Adrenal gland (tissue), 5 donors: ENCODE measurements at regions not wholly inside any gene's neighbourhood (a gene's known extent, or its start where the extent isn't known, plus 50 kb on each side); places are given as distances from the start of the nearest gene placed in this dataset.

Experiments used
- POLR2A ChIP-seq, 2 donors: fragments of 450-650 bp; IDR thresholded peaks; one replicate each; pipeline ENCODE4 v1.6.1; 2017; ENCODE audit warnings: antibody characterized with exemption in 2 of 2, mild to moderate bottlenecking in 2 of 2, moderate library complexity in 1 of 2
- TF ChIP-seq, protein P1 (sequence below), 6 experiments: fragments of 450-650 bp in 4 of 6; fragments of 200-600 bp in 2 of 6; sonication (generic) in 1 of 6; IDR thresholded peaks; 1 replicate in 5 of 6; 2 replicates in 1 of 6; pipeline versions ENCODE4 v1.5.1 to v1.8.0; 2016 to 2021; ENCODE audit warnings: antibody characterized with exemption in 6 of 6, mild to moderate bottlenecking in 2 of 6, moderate library complexity in 1 of 6
- donor health status: DM: no; HTN: no; CAD: no.

DNA sequence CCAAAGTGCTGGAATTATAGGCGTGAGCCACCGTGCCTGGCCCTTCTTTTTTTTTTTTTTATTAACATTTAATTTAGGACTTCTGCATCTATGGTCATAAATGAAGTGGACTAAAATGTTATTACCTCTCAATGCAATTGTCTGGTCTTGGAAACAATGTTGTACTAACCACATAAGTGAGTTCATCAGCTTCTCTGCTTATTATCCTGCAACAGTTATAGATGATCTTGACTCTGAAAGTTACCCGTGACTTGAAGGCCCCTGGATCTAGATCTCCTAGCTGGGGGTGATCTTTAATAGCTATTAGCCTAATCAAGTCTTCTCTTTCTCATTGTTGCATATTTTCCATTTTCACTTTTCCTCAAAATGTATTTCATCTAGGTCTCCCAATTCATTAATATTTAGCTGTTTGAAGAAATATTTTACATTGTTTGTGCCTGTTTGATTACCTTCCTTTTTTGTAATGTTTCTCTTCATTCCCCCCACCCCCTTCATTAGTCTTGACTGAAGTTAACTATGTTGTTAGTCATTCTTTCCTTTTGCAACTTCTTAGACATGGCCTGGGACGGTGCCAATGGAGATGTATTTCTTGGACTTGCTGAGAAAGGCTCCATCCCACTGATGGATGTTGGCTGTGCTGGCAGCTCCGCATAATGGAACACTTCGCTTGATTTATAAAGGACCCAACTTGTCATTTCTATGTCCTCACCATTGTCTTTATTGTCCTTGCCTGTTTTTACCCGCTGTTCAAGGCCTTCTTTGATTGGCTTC is 141.6 kb upstream of the RIOK3 start:
- TF ChIP-seq, protein P1, sequence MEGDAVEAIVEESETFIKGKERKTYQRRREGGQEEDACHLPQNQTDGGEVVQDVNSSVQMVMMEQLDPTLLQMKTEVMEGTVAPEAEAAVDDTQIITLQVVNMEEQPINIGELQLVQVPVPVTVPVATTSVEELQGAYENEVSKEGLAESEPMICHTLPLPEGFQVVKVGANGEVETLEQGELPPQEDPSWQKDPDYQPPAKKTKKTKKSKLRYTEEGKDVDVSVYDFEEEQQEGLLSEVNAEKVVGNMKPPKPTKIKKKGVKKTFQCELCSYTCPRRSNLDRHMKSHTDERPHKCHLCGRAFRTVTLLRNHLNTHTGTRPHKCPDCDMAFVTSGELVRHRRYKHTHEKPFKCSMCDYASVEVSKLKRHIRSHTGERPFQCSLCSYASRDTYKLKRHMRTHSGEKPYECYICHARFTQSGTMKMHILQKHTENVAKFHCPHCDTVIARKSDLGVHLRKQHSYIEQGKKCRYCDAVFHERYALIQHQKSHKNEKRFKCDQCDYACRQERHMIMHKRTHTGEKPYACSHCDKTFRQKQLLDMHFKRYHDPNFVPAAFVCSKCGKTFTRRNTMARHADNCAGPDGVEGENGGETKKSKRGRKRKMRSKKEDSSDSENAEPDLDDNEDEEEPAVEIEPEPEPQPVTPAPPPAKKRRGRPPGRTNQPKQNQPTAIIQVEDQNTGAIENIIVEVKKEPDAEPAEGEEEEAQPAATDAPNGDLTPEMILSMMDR (IDR thresholded peaks at IDR 0.05), result no peak
- no peak for TF ChIP-seq POLR2A (IDR thresholded peaks at IDR 0.05)
